Sigmoid colon (tissue), 6 donors: ENCODE measurements at regions not wholly inside any gene's neighbourhood (a gene's known extent, or its start where the extent isn't known, plus 50 kb on each side); places are given as distances from the start of the nearest gene placed in this dataset.
"Not testable (repeated sequence)": the region's sequence is repeated elsewhere in the genome, so short reads cannot be mapped to it uniquely, and the experiment has no call there.

Experiments
- DNase-seq: peaks from one replicate; pipeline ENCODE4 v3.0.0-alpha.2; 2019
- H3K27ac ChIP-seq, 4 donors: fragments of 200-600 bp; sonication (generic); one replicate each; pipeline ENCODE4 v1.5.1; 2016 to 2019; ENCODE audit warnings: mild to moderate bottlenecking in 1 of 4
- H3K27me3 ChIP-seq, 3 donors: fragments of 200-600 bp; sonication (generic); one replicate each; pipeline ENCODE4 v1.5.1; 2019; ENCODE audit warnings: mild to moderate bottlenecking in 1 of 3
- H3K36me3 ChIP-seq, 4 donors: fragments of 200-600 bp; sonication (generic); one replicate each; pipeline ENCODE4 v1.5.1; 2016 to 2019
- H3K4me1 ChIP-seq, 4 donors: fragments of 200-600 bp; sonication (generic); one replicate each; pipeline ENCODE4 v1.5.1; 2017 to 2019
- H3K4me3 ChIP-seq, 4 donors: fragments of 200-600 bp; sonication (generic); one replicate each; pipeline ENCODE4 v1.5.1; 2017 to 2019; ENCODE audit warnings: mild to moderate bottlenecking in 2 of 4, moderate library complexity in 1 of 4
- H3K9me3 ChIP-seq, 4 donors: fragments of 200-600 bp in 3 of 4; sonication (generic) in 3 of 4; one replicate each; pipeline versions ENCODE4 v1.5.1 to v1.6.1; 2013 to 2019
- WGBS, 2 donors: extraction: QIAGEN DNeasy Blood & Tissue Kit; methylation state at CpG; one replicate each; pipeline ENCODE4 v1.1.7; 2013; 5-methylcytosine and 5-hydroxymethylcytosine counted together
- intact Hi-C: fragments of 100-400 bp; cut with DNase I; formaldehyde crosslinking; loops from one replicate; pipeline ENCODE4 v1.15.1; 2023
- donor health status: healthy with polysubstance abuse.
- donor health status: healthy.

DNA sequence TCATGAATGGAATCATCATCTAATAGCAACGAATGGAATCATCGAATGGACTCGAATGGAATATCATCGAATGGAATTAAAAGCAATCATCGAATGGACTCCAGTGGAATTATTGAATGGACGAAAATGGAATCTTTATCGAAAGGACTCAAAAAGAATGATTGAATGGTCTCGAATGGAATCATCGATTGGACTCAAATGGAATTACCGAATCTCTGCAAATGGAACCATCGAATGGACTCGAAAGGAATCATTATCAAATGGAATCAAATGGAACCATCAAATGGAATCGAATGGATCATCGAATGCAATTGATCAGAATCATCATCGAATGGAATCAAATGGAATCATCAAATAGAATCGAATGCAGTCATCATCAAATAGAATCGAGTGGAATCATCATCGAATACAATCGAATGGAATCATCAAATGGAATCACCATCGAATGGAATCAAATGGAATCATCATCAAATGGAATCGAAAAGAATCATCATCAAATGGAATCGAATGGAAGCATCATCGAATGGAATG is 225.7 kb downstream of the SHCBP1 start:
- H3K27ac ChIP-seq, H3K4me3 ChIP-seq, H3K27me3 ChIP-seq, intact Hi-C loops, H3K36me3 ChIP-seq, H3K4me1 ChIP-seq, DNase-seq: not testable (repeated sequence)
- 85 to 90% methylated on average over 23 of the region's 23 CpGs for whole genome bisulfite sequencing, 2 donors
- H3K9me3 ChIP-seq, result peaks cover 0 to 11% (median 7%) of the 10 kb centered on the region in 4 donors

DNA sequence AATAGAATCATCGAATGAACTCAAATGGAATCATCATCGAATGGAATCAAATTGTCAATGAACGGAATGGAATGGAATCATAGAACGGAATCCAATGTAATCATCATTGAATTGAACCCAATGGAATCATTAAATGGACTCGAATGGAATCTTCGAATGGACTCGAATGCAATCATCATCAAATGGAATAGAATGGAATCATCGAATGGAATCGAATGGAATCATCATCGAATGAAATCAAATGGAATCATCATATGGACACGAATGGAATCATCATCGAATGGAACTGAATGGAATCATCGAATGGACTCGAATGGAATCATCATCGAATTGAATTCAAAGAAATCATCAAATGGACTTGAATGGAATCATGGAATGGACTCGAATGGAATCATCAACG is 226.2 kb downstream of the SHCBP1 start:
- not testable (repeated sequence) for H3K36me3 ChIP-seq, H3K27me3 ChIP-seq, DNase-seq, H3K4me3 ChIP-seq, H3K27ac ChIP-seq, H3K4me1 ChIP-seq
- peaks cover 0 to 11% (median 7%) of the 10 kb centered on the region in 4 donors for H3K9me3 ChIP-seq
- intact Hi-C loops, result loop anchor here (1.0 kb wide), 1 partner anchor 9 kb away; no protein-coding TSS in a partner anchor
- 85 to 90% methylated on average over 16 of the region's 17 CpGs for WGBS, 2 donors

DNA sequence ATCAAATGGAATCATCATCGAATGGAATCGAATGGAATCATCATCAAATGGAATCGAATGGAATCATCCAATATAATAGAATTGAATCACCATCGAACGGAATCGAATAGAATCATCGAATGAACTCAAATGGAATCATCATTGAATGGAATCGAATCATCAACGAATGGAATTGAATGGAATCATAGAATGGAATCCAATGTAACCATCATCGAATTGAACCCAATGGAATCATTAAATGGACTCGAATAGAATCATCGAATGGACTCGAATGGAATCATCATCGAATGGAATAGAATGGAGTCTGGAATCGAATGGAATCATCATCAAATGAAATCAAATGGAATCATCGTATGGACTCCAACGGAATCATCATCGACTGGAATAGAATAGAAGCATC is 227.0 kb downstream of the SHCBP1 start:
- peaks cover 4 to 15% (median 12%) of the 10 kb centered on the region in 4 donors for H3K9me3 ChIP-seq
- not testable (repeated sequence) for H3K4me1 ChIP-seq, DNase-seq, H3K27ac ChIP-seq, H3K36me3 ChIP-seq, H3K4me3 ChIP-seq
- peaks cover 0 to 10% (median 4%) of the 10 kb centered on the region in 3 donors for H3K27me3 ChIP-seq
- intact Hi-C loops, result loop anchor here (1.0 kb wide), 1 partner anchor 8 kb away; no protein-coding TSS in a partner anchor
- 83 to 90% methylated on average over 17 of the region's 18 CpGs for WGBS, 2 donors

DNA sequence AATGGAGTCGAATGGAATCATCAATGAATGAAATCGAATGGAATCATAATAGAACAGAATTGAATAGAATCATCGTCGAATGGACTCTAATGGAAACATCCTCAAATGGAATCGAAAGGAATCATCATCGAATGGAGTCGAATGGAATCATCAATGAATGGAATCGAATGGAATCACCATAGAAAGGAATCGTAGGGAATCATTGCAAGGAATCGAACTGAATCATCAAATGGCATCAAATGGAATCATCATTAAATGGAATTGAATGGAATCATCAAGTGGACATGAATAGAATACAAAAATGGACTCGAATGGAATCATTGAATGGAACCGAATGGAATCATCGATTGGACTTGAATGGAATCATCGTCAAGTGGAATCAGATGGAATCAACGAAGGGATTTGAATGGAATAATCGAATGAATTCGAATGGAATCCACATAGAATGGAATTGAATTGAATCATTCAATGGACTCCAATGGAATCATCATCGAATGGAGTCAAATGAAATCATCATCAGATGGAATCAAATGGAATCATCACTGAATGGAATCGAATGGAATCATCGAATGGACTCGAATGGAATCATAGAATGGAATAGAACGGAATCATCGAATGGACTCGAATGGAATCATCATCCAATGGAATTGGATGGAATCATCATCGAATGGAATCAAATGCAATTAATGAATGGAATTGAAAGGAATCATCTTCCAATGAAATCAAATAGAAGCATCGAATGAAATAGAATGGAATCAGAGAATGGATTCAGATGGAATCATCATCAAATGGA is 228.1 kb downstream of the SHCBP1 start:
- H3K27ac ChIP-seq, intact Hi-C loops, H3K4me3 ChIP-seq, H3K4me1 ChIP-seq, H3K36me3 ChIP-seq, DNase-seq: not testable (repeated sequence)
- 81 to 85% methylated on average over 21 of the region's 26 CpGs for WGBS, 2 donors
- Histone ChIP-seq H3K9me3 (peaks cover 4 to 15% (median 12%) of the 10 kb centered on the region in 4 donors), H3K27me3 (peaks cover 0 to 10% (median 4%) of the 10 kb centered on the region in 3 donors)

DNA sequence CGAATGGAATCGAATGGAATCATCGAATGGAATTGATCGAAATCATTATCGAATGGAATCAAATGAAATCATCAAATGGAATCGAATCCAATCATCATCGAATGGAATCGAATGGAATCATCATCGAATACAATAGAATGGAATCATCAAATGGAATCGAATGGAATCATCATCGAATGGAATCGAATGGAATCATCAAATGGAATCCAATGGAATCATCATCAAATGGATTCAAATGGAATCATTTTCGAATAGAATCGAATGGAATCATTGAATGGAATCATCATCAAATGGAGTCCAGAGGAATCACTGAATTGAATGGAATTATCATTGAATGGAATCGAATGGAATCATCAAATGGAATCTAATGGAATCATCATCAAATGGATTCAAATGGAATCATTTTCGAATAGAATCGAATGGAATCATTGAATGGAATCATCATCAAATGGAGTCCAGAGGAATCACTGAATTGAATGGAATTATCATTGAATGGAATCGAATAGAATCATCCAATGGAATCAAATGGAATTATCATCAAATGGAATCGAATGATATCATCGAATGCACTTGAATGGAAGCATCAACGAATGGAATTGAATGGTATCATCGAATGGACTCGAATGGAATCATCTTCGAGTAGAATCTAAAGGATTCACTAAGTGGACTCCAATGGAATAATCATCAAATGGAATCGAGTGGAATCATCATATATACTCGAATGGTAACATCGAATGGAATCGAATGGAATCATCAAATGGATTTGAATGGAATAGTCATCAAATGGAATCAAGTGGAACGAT is 230.3 kb downstream of the SHCBP1 start:
- peaks cover 8 to 23% (median 19%) of the 10 kb centered on the region in 4 donors for H3K9me3 ChIP-seq
- H3K36me3 ChIP-seq, result peaks cover 0 to 13% (median 7%) of the 10 kb centered on the region in 4 donors
- H3K27ac ChIP-seq, DNase-seq, H3K4me3 ChIP-seq, intact Hi-C loops, H3K4me1 ChIP-seq: not testable (repeated sequence)
- H3K27me3 ChIP-seq, result peaks cover 0 to 14% (median 7%) of the 10 kb centered on the region in 3 donors
- 70 to 75% methylated on average over 29 of the region's 29 CpGs for WGBS, 2 donors

DNA sequence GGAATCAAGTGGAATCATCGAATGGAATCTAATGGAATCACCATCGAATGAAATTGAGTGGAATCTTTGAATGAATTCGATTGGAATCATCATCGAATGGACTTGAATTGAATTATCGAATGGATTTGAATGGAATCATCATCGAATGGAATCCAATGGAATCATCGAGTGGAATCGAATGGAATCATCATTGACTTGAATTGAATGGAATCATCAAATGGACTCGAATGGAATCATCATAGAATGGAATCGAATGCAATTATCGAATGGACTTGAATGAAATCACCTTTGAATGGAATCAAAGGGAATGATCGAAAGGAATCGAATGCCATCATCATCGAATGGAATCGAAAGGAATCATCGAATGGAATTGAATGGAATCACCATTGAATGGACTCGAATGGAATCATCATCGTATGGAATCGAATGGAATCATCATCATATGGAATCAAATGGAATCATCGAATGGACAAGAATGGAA is 231.6 kb downstream of the SHCBP1 start:
- H3K4me3 ChIP-seq, result peak overlapping the region; percentile 0 to 6 (median 0)
- H3K9me3 ChIP-seq, result peaks cover 8 to 17% (median 16%) of the 10 kb centered on the region in 4 donors
- H3K4me1 ChIP-seq, intact Hi-C loops, H3K27me3 ChIP-seq: not testable (repeated sequence)
- peak; percentile 76 for DNase-seq
- H3K27ac ChIP-seq, result peak overlapping the region in 2 of 4 donors; percentile 0
- peaks cover 0 to 13% (median 7%) of the 10 kb centered on the region in 4 donors for H3K36me3 ChIP-seq
- WGBS, 2 donors, result 79 to 82% methylated on average over 20 of the region's 20 CpGs

DNA sequence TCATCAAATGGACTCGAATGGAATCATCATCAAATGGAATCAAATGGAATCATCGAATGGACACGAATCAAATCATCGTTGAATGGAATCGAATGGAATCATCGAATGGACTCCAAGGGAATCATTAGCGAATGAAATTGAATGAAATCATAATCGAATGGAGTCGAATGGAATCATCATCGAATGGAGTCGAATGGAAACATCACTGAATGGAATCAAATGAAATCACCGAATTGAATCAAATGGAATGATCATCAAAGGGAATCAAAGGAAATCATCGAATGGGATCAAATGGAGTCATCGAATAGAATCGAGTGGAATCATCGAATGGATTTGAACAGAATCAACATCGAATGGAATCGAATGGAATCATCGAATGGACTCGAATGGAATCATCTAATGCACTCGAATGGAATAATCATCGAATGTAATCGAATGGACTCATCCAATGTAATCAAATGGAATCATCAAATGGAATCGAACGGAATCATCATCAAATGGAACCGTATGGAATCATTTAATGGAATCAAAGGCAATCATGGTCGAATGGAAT is 232.2 kb downstream of the SHCBP1 start:
- intact Hi-C loops, DNase-seq: not testable (repeated sequence)

DNA sequence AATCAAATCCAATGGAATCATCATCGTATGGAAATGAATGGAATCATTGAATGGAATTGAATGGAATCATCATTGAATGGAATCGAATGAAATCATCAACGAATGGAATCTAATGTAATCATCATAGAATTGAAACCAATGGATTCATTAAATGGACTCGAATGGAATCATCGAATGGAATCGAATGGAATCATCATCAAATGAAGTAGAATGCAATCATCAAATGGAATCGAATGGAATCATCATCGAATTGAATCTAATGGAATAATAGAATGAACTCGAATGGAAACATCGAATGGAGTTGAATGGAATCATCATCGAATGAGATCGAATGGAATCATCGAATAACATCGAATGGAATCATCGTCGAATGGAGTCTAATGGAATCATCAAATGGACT is 232.8 kb downstream of the SHCBP1 start:
- DNase-seq, H3K4me3 ChIP-seq, H3K4me1 ChIP-seq, H3K27ac ChIP-seq, intact Hi-C loops, H3K27me3 ChIP-seq: not testable (repeated sequence)
- H3K9me3 ChIP-seq, result peaks cover 8 to 19% (median 19%) of the 10 kb centered on the region in 4 donors
- WGBS, 2 donors, result 83 to 86% methylated on average over 16 of the region's 16 CpGs
- H3K36me3 ChIP-seq, result peaks cover 0 to 13% (median 7%) of the 10 kb centered on the region in 4 donors

More for the DNA sequence above, 232.2 kb downstream of the SHCBP1 start:
- peaks cover 8 to 19% (median 19%) of the 10 kb centered on the region in 4 donors for H3K9me3 ChIP-seq
- peaks cover 0 to 13% (median 7%) of the 10 kb centered on the region in 4 donors for H3K36me3 ChIP-seq
- 84 to 89% methylated on average over 27 of the region's 27 CpGs for WGBS, 2 donors
- not testable (repeated sequence) for H3K27ac ChIP-seq, H3K27me3 ChIP-seq, H3K4me1 ChIP-seq, H3K4me3 ChIP-seq

DNA sequence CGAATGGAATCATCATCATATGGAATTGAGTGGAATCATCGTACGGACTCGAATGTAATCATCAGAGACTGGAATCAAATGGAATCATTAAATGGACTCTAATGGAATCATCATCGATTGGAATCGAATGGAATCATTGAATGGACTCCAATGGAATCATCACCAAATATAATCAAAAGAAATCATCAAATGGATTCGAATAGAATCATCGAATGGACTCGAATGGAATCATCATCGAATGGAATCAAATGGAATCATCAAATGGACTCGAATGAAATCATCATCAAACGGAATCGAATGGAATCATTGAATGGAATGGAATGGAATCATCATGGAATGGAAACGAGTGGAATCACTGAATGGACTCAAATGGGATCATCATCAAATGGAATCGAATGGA is 233.5 kb downstream of the SHCBP1 start:
- Histone ChIP-seq H3K36me3 (peaks cover 0 to 13% (median 7%) of the 10 kb centered on the region in 4 donors), H3K9me3 (peaks cover 8 to 19% (median 19%) of the 10 kb centered on the region in 4 donors), H3K4me3 (peak overlapping the region in 2 of 4 donors; percentile 0 to 1), H3K27ac (peak overlapping the region in 1 of 4 donors; percentile 0)
- H3K27me3 ChIP-seq, intact Hi-C loops, H3K4me1 ChIP-seq: not testable (repeated sequence)
- DNase-seq, result peak; percentile 67
- 72 to 76% methylated on average over 15 of the region's 15 CpGs for WGBS, 2 donors

DNA sequence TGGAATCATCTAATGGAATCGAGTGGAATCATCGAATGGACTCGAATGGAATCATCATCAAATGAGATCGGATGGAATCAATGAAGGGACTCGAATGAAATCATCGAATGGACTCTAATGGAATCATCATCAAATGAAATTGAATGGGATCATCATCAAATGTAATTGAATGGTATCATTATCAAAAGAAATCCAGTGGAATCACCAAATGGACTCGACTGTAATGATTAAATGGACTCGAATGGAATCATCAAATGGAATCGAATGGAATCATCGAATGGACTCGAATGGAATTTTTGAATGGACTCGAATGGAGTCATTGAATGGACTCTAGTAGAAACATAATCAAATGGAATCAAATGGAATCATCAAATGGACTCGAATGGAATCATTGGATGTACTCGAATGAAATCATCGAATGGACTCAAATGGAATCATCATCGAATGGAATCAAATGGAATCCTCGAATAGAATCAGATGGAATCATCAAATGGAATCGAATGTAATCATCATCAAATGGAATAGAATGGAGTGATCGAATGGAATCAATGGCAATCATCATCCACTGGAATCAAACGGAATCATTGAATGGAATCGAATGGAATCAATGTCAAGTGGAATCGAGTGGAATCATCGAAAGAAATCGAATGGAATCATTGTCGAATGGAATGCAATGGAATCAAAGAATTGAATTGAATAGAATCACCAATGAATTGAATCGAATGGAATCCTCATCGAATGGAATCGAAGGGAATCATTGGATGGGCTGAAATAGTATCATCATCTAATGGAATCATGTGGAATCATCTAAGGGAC is 234.2 kb downstream of the SHCBP1 start:
- not testable (repeated sequence) for H3K27me3 ChIP-seq, H3K4me1 ChIP-seq, DNase-seq, H3K27ac ChIP-seq
- Histone ChIP-seq H3K4me3 (peak overlapping the region in 2 of 4 donors; percentile 0), H3K9me3 (peaks cover 8 to 21% (median 19%) of the 10 kb centered on the region in 4 donors), H3K36me3 (peaks cover 0 to 13% (median 7%) of the 10 kb centered on the region in 4 donors)
- intact Hi-C loops, result loop anchor here (1.0 kb wide), 1 partner anchor 7 kb away; no protein-coding TSS in a partner anchor
- 77 to 84% methylated on average over 28 of the region's 28 CpGs for WGBS, 2 donors

DNA sequence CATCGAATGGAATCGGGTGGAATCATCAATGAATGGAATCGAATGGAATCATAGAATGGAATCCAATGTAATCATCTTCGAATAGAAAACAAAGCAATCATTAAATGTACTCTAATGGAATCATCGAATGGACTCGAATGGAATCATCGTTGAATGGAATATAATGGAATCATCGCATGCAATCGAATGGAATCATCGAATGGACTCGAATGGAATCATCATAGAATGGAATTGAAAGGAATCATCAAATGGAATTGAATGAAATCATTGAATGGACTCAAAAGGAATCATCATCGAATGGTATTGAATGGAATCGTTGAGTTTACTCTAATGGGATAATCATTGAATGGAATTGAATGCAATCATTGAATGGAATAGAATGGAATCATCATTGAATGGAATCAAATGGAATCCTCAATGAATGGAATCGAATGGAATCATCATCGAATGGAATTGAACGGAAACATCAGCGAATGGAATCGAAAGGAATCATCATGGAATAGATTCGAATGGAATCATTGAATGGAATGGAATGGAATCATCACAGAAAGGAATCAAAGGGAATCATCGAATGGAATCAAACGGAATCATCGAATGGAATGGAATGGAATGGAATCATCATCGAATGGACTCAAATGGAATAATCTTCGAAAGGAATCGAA is 234.9 kb downstream of the SHCBP1 start:
- DNase-seq, result not testable (repeated sequence)

More for the DNA sequence above, 234.9 kb downstream of the SHCBP1 start:
- H3K27ac ChIP-seq, H3K27me3 ChIP-seq, H3K4me1 ChIP-seq: not testable (repeated sequence)
- intact Hi-C loops, result loop anchor here (1.0 kb wide), 1 partner anchor 8 kb away; no protein-coding TSS in a partner anchor
- Histone ChIP-seq H3K9me3 (peaks cover 8 to 26% (median 19%) of the 10 kb centered on the region in 4 donors), H3K36me3 (peaks cover 0 to 13% (median 7%) of the 10 kb centered on the region in 4 donors), H3K4me3 (peak overlapping the region in 1 of 4 donors; percentile 0)
- 82 to 86% methylated on average over 23 of the region's 25 CpGs for WGBS, 2 donors
